ENCODE measurements at regions not wholly inside any gene's neighbourhood (a gene's known extent, or its start where the extent isn't known, plus 50 kb on each side); places are given as distances from the start of the nearest gene placed in this dataset.

- no peak for TF ChIP-seq CTCF (IDR thresholded peaks at IDR 0.05; ENCODE audit: control extremely low read depth in 1 of 3, insufficient read depth in 1 of 3, low read depth in 1 of 3, low read length in 3 of 3)
- no peak for TF ChIP-seq GTF2F1 (IDR thresholded peaks at IDR 0.05; ENCODE audit: borderline replicate concordance, low read depth, low read length)
Measured at GRCh38 chr15:70342554-70343548, 245.1 kb upstream of the TLE3 start (continued).

Measured in H1 (cell line).